IMR-90 (cell line): ENCODE measurements at regions not wholly inside any gene's neighbourhood (a gene's known extent, or its start where the extent isn't known, plus 50 kb on each side); places are given as distances from the start of the nearest gene placed in this dataset.

ENCODE experiments used
- ATAC-seq: fragments of 200-7000 bp; cut with Tn5 transposase; 2 replicates; pipeline ENCODE4 v1.9.1; 2020; ENCODE audit warnings: low read depth, mild to moderate bottlenecking, moderate library complexity
- BruUV-seq: library from RNA; stranded (reverse); fragments of 400-500 nt; replicated peaks from 2 replicates; lab custom pipeline; 2021; lab: Mats Ljungman, UMichigan
- CTCF ChIA-PET: fragments of 300-600 bp; formaldehyde crosslinking; extraction: SDS; loops from one replicate; lab custom pipeline; 2021; ENCODE audit warnings: antibody characterized with exemption; lab: Yijun Ruan, JAX
- POLR2A ChIA-PET: fragments of 300-600 bp; sonication (Branson Sonifier 250); formaldehyde crosslinking; loops from one replicate; lab custom pipeline; 2022; ENCODE audit warnings: antibody characterized with exemption; ENCODE audit not compliant: unreplicated experiment; lab: Charles Lee
- DNase-seq: peaks from one replicate; pipeline ENCODE4 v3.0.0; 2013
- H2AFZ ChIP-seq: replicated peaks from 2 replicates; pipeline ENCODE3; 2013; ENCODE audit warnings: low read length, mild to moderate bottlenecking; ENCODE audit not compliant: poor library complexity
- H2AK5ac ChIP-seq: 2 replicates; pipeline ENCODE4 v1.6.1; 2013; ENCODE audit warnings: low read depth, low read length, inconsistent platforms
- H2AK9ac ChIP-seq: replicated peaks from 2 replicates; pipeline ENCODE3; 2013; ENCODE audit warnings: mild to moderate bottlenecking, low read depth, low read length, moderate library complexity; ENCODE audit not compliant: poor library complexity
- H2BK120ac ChIP-seq: 2 replicates; pipeline ENCODE4 v1.6.1; 2013; ENCODE audit warnings: low read depth, low read length, inconsistent platforms
- H2BK15ac ChIP-seq: 3 replicates; pipeline ENCODE4 v1.6.1; 2013; ENCODE audit warnings: low read depth, low read length, inconsistent platforms
- H2BK20ac ChIP-seq: 2 replicates; pipeline ENCODE4 v1.6.1; 2013; ENCODE audit warnings: low read depth, mild to moderate bottlenecking, inconsistent platforms, low read length, moderate library complexity
- H2BK5ac ChIP-seq: 2 replicates; pipeline ENCODE4 v1.6.1; 2013; ENCODE audit warnings: mild to moderate bottlenecking, low read depth, low read length, inconsistent platforms; ENCODE audit not compliant: poor library complexity, severe bottlenecking
- H3K14ac ChIP-seq: replicated peaks from 2 replicates; pipeline ENCODE4 v1.6.1; 2013; ENCODE audit warnings: low read depth, low read length, inconsistent platforms
- H3K18ac ChIP-seq: 2 replicates; pipeline ENCODE4 v1.6.1; 2013; ENCODE audit warnings: low read depth, low read length, control low read depth
- H3K23ac ChIP-seq: 2 replicates; pipeline ENCODE4 v1.6.1; 2013; ENCODE audit warnings: low read depth, low read length, inconsistent platforms
- H3K27ac ChIP-seq: 2 replicates; pipeline ENCODE4 v1.5.1; 2013; ENCODE audit warnings: mild to moderate bottlenecking, control low read depth, low read length; ENCODE audit not compliant: insufficient read depth
- H3K27me3 ChIP-seq: 2 replicates; pipeline ENCODE4 v1.6.1; 2013; ENCODE audit warnings: low read length; ENCODE audit not compliant: control insufficient read depth, insufficient read depth
- H3K36me3 ChIP-seq: 2 replicates; pipeline ENCODE4 v1.6.1; 2013; ENCODE audit warnings: low read length, mixed read lengths; ENCODE audit not compliant: control insufficient read depth, insufficient read depth
- H3K4ac ChIP-seq: 2 replicates; pipeline ENCODE4 v1.6.1; 2013; ENCODE audit warnings: low read depth, low read length, inconsistent platforms
- H3K4me1 ChIP-seq: 2 replicates; pipeline ENCODE4 v1.6.1; 2013; ENCODE audit warnings: low read length, mixed read lengths; ENCODE audit not compliant: control insufficient read depth, insufficient read depth
- H3K4me2 ChIP-seq: 2 replicates; pipeline ENCODE4 v1.6.1; 2013; ENCODE audit warnings: low read depth, mild to moderate bottlenecking, control low read depth, low read length, moderate library complexity
- H3K4me3 ChIP-seq: 2 replicates; pipeline ENCODE4 v1.5.1; 2013; ENCODE audit warnings: low read depth, mild to moderate bottlenecking, control low read depth, low read length, moderate library complexity; ENCODE audit not compliant: insufficient read depth
- H3K56ac ChIP-seq: 2 replicates; pipeline ENCODE4 v1.6.1; 2013; ENCODE audit warnings: low read length, inconsistent platforms; ENCODE audit not compliant: insufficient read depth; ENCODE audit errors: extremely low read depth
- H3K79me1 ChIP-seq, 2 experiments: 2 replicates each; pipeline ENCODE4 v1.6.1; 2013; ENCODE audit warnings: low read length in 2 of 2, inconsistent platforms in 1 of 2, low read depth in 1 of 2
- H3K9ac ChIP-seq: 2 replicates; pipeline ENCODE4 v1.6.1; 2013; ENCODE audit warnings: low read depth, low read length, control low read depth
- H3K9me1 ChIP-seq: 2 replicates; pipeline ENCODE4 v1.6.1; 2013; ENCODE audit warnings: low read length, inconsistent platforms; ENCODE audit not compliant: insufficient read depth
- H3K9me3 ChIP-seq: 2 replicates; pipeline ENCODE4 v1.6.1; 2013; ENCODE audit warnings: low read length; ENCODE audit not compliant: control insufficient read depth, insufficient read depth
- H4K20me1 ChIP-seq: 2 replicates; pipeline ENCODE4 v1.6.1; 2013; ENCODE audit warnings: low read length, inconsistent platforms; ENCODE audit not compliant: insufficient read depth
- H4K5ac ChIP-seq: 2 replicates; pipeline ENCODE4 v1.6.1; 2013; ENCODE audit warnings: mild to moderate bottlenecking, low read depth, low read length, control low read depth
- H4K8ac ChIP-seq, 2 experiments: 2 replicates each; pipeline ENCODE4 v1.6.1; 2013; ENCODE audit warnings: low read depth in 2 of 2, low read length in 2 of 2, control low read depth in 1 of 2, inconsistent platforms in 1 of 2
- H4K91ac ChIP-seq: 2 replicates; pipeline ENCODE4 v1.6.1; 2013; ENCODE audit warnings: low read depth, low read length, inconsistent platforms; ENCODE audit not compliant: insufficient read depth
- CEBPB ChIP-seq: IDR thresholded peaks from 2 replicates; pipeline ENCODE4 v1.6.1; 2012; ENCODE audit warnings: low read depth, low read length, improper control_type of control experiment
- CHD1 ChIP-seq: IDR thresholded peaks from 2 replicates; pipeline ENCODE4 v1.6.1; 2012; ENCODE audit warnings: low read depth, low read length, improper control_type of control experiment
- FOS ChIP-seq: fragments of 150-350 bp; IDR thresholded peaks from 2 replicates; pipeline ENCODE4 v1.6.1; 2016; ENCODE audit warnings: low read depth, low read length
- MAFK ChIP-seq: IDR thresholded peaks from 2 replicates; pipeline ENCODE4 v1.6.1; 2012; ENCODE audit warnings: low read depth, low read length, improper control_type of control experiment
- MAZ ChIP-seq: IDR thresholded peaks from 2 replicates; pipeline ENCODE4 v1.6.1; 2012; ENCODE audit warnings: low read depth, mild to moderate bottlenecking, low read length, improper control_type of control experiment, moderate library complexity, borderline replicate concordance
- MXI1 ChIP-seq: IDR thresholded peaks from 2 replicates; pipeline ENCODE4 v1.6.1; 2012; ENCODE audit warnings: low read depth, mild to moderate bottlenecking, low read length, moderate library complexity, borderline replicate concordance
- NFE2L2 ChIP-seq: fragments of 150-350 bp; IDR thresholded peaks from 2 replicates; pipeline ENCODE4 v1.6.1; 2016; ENCODE audit warnings: low read depth, mild to moderate bottlenecking, low read length
- POLR2A ChIP-seq: IDR thresholded peaks from 2 replicates; pipeline ENCODE4 v1.6.1; 2012; ENCODE audit warnings: mild to moderate bottlenecking, low read depth, low read length
- RFX5 ChIP-seq: IDR thresholded peaks from 2 replicates; pipeline ENCODE4 v1.8.0; 2012; ENCODE audit warnings: low read depth, mild to moderate bottlenecking, low read length, moderate library complexity
- SMC3 ChIP-seq: fragments of 150-350 bp; IDR thresholded peaks from 2 replicates; pipeline ENCODE4 v1.6.1; 2016; ENCODE audit warnings: low read depth, mild to moderate bottlenecking, antibody characterized with exemption, low read length, moderate library complexity
- USF2 ChIP-seq: fragments of 150-350 bp; IDR thresholded peaks from 2 replicates; pipeline ENCODE4 v1.6.1; 2017; ENCODE audit warnings: mild to moderate bottlenecking, antibody characterized with exemption, low read length, low read depth
- WGBS, 2 experiments: methylation state at CpG; one replicate each; pipeline versions ENCODE4 v1.1.5 to v1.1.7; 2013; ENCODE audit warnings: missing lambda C conversion rate in 2 of 2; ENCODE audit not compliant: insufficient read length in 1 of 2; ENCODE audit errors: extremely low coverage in 2 of 2; 5-methylcytosine and 5-hydroxymethylcytosine counted together
- dilution Hi-C: fragments of 300-500 bp; cut with HindIII; formaldehyde crosslinking; loops from one replicate; pipeline ENCODE4 v1.14.3; 2018; ENCODE audit warnings: low sequenced_read_pairs; ENCODE audit not compliant: unreplicated experiment
- in situ Hi-C: fragments of 300-500 bp; cut with MboI; formaldehyde crosslinking; loops from 3 replicates; pipeline ENCODE4 v1.14.3; 2019; ENCODE audit warnings: low sequenced_read_pairs, inconsistent platforms, mixed read lengths
- intact Hi-C: fragments of 100-400 bp; cut with micrococcal nuclease; formaldehyde crosslinking; loops from 2 replicates; pipeline ENCODE4 v1.10.0; 2022

- Histone ChIP-seq H4K8ac (no peak overlapping the region), H2BK120ac (peak overlapping the region; percentile 49; the same call in 1 of the 2 replicates), H4K20me1 (no peaks in the 10 kb centered on the region), H2BK5ac (no peak overlapping the region), H2AFZ (peak overlapping the region; percentile 5), H3K4me3 (no peak overlapping the region), H3K4me2 (no peak overlapping the region), H3K56ac (no peak overlapping the region), H3K4me1 (peaks cover 15% of the 10 kb centered on the region), H3K9me3 (no peaks in the 10 kb centered on the region), H3K23ac (no peak overlapping the region), H2AK9ac (peak overlapping the region; percentile 52), H4K91ac (peak overlapping the region; percentile 71), H3K14ac (no peak overlapping the region), H3K27me3 (no peaks in the 10 kb centered on the region), H3K18ac (no peak overlapping the region), H3K9ac (no peak overlapping the region), H3K4ac (peak overlapping the region; percentile 41), H3K79me1 (no peaks in the 10 kb centered on the region), H3K36me3 (no peaks in the 10 kb centered on the region), H4K5ac (peak overlapping the region; percentile 13; the same call in 1 of the 2 replicates), H3K9me1 (peaks cover 11% of the 10 kb centered on the region), H2BK15ac (no peak overlapping the region), H2BK20ac (peak overlapping the region; percentile 8; the same call in 1 of the 2 replicates), H3K27ac (no peak overlapping the region), H2AK5ac (peak overlapping the region; percentile 58; the same call in 1 of the 2 replicates)
- DNase-seq (no peak), ATAC-seq (no peak)
- POLR2A ChIA-PET: no interaction called here
- in situ Hi-C loops (no loop called here), dilution Hi-C loops (no loop called here), intact Hi-C loops (no loop called here)
- WGBS, 2 experiments: 88% methylated on average over 5 of the region's 18 CpGs; no CpG with 5 or more reads in 1 of the 2 experiments
- TF ChIP-seq CEBPB: no peak
- no peak for TF ChIP-seq CHD1
- TF ChIP-seq POLR2A: no peak
- no peak for TF ChIP-seq MAFK
- TF ChIP-seq USF2: no peak
- no peak for TF ChIP-seq MAZ
- no peak for TF ChIP-seq MXI1
- no peak for TF ChIP-seq SMC3
- TF ChIP-seq FOS: no peak
- TF ChIP-seq NFE2L2: no peak
- TF ChIP-seq RFX5: no peak
- no TSS peak for BruUV-seq
- CTCF ChIA-PET: no interaction called here
Measured at GRCh38 chr2:128559533-128560515, 241.2 kb upstream of the HS6ST1 start.
